ENCODE measurements at regions not wholly inside any gene's neighbourhood (a gene's known extent, or its start where the extent isn't known, plus 50 kb on each side); places are given as distances from the start of the nearest gene placed in this dataset.

GRCh38 chr1:230518511-230518910 lies 92.4 kb upstream of the PGBD5 start:
- TF ChIP-seq CTCF (conservative IDR thresholded peaks at IDR 0.05) (no peak), EZH2 (IDR thresholded peaks at IDR 0.05; ENCODE audit: low read depth) (no peak)
